Glomerular endothelial cell (primary cell): ENCODE measurements at regions not wholly inside any gene's neighbourhood (a gene's known extent, or its start where the extent isn't known, plus 50 kb on each side); places are given as distances from the start of the nearest gene placed in this dataset.
"Not testable (repeated sequence)": the region's sequence is repeated elsewhere in the genome, so short reads cannot be mapped to it uniquely, and the experiment has no call there.

Source experiments
- DNase-seq: peaks from one replicate; pipeline ENCODE4 v3.0.0-alpha.2; 2011; ENCODE audit warnings: low read depth, low spot score; ENCODE audit errors: extremely low read depth

DNA sequence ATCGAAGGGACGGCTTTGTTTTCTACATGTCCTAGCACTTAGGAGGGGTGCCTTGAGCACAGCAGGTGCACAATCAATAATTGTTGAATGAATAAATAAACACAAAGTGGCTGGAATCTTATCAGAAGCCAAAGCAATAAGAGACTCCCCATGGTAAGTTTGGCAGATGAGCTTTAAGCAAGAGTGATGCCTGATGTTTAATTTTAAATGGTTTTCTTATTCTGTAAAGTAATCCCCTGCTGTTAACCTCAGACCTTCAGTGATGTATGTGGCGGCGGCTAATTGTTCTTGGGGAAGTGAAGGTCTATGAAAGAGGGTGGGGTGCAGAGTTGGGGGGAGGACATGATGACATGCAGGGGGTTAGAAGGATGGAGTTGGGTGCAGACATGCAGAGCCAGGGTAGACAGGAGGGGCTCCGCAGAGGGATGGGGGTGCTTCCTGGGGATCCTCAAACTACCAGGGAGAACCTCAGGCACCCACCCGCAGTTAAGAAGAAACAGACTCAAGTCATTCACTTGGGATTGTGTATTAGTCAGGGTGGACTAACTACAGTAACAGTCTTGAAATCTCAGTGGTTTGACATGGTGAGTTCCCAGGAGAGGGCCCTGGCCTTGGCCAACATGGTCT is 65.7 kb upstream of the SHB start:
- no peak for DNase-seq

DNA sequence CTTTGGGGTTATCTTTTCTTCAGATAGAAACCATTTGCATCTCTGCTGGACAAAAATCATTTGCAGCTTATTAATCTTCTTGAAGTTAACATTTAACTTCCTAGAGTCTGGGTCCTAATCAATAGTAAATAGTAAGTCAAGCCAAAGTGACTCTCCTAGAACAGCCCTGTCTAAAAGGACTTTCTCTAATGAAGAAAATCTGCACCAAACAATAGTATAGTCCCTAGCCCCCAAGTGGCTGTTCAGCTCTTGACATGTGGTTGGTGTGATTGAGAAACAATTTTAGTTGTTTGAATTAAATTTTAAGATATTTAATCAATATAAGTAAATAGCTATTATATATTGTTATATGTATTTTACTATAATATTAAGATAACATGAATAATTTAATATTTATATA is 64.6 kb upstream of the SHB start:
- DNase-seq, result no peak

DNA sequence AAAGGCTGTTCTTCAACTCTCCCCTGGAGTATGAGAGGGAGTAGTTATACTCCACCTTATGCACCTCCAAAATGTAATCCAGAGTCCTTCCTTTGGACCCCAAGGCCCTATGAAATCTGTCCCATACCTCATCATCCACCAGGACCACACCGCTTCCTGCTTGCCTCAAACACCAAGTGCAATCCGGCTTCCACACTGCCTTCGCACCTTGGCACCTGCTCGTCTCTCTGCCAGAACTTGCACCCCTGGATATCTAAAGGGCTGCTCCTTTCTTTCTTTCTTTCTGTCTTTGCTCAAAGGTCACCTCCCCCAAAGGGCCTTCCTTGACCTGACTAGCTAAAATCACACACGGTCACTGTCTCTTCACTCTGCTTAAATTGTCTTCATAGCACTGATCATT is 63.9 kb upstream of the SHB start:
- no peak for DNase-seq

GRCh38 chr9:38131729-38132128 is 62.7 kb upstream of the SHB start:
- DNase-seq, result no peak

DNA sequence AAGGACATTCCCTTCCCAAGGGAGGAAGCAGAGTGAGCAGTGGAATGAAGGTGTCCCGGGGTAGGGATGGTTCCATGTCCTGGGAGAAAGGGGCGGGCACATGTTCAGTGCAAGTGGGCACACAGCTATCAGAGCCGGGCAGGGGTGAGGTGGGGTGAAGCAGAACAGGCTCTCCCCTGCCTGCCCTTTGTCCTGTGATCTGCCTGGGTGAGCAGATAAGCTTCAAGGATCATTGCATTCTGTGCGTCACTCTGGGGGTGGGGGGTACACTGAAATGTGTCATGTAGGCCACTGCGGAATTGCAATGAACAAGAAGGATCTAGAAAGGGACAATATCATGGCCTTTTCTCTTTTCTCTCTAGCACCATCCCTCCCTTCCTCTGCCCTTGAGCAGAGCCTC is 61.7 kb upstream of the SHB start:
- no peak for DNase-seq

DNA sequence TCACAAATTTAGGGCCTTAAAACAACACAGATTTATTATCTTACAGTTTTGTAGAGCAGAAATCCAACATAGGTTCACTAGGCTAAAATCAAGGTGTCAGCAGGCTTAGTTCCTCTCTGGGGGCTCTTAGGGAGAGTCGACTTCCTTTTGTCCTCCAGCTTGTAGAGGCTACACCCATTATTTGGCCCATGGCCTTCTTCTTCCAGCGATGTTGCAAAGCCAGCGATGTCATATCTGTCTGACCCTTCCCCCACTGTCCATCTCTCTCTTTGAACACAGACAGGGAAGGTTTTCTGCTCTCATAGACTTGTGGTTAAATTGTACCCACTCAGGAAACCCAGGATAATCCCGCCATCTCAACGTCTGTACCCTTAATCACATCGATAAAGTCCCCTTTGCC is 60.3 kb upstream of the SHB start:
- DNase-seq, result no peak

DNA sequence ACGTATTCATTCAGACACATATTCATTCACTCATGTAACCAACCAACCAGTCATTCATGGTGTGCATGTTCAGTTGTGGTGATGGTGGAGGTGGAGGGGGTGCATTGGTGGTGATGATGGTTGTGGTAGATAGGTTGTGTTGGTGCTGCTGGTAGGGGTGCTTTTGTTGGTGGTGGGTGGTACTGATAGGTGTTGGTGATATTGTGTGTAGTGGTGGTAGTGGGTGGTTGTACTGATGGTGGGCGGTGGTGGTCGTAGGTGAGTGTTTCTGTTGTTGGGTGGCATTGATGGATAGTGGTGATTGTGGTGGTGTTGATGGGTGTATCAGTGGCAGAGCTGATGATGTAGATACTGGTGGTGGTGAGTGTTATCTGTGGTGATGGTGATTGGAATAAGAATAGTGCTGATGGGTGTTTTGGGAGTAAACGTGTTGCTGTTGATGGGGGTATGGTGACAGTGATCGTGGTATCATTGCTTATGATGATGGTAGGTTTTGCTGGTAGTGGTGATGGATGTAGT is 59.8 kb upstream of the SHB start:
- DNase-seq, result no peak

DNA sequence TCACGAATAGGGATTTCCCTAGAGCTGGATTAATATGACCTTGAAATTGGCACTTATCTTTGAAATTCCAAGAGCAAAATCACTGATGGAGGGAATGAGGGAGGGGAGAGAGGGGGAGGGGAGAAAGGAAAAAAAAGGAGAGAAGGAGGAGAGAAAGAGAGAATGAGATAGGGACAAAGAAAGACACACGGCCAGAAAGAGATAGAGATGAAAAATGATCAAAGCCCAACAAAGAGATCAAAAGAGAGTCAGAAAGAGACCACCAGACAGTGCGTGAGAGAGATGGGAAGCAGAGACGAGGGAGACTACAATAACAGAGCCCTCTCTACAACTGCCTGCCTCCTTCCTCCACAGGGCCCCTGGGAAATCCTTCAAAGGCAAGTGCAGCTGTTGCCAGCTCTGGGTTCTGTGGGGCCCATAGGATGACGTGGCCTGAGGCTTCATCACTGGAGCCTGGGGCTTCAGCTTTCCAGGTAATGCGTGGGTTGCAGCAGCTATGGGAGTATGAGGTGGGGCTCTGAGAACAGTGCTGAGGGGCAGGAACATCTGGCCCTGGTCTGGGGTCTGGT is 58.3 kb upstream of the SHB start:
- no peak for DNase-seq

GRCh38 chr9:38126730-38127129 is 57.7 kb upstream of the SHB start:
- no peak for DNase-seq

- no peak for DNase-seq
Observed at GRCh38 chr9:38125889-38126288, 56.9 kb upstream of the SHB start.

GRCh38 chr9:38123359-38123758 is 54.3 kb upstream of the SHB start:
- not testable (repeated sequence) for DNase-seq

DNA sequence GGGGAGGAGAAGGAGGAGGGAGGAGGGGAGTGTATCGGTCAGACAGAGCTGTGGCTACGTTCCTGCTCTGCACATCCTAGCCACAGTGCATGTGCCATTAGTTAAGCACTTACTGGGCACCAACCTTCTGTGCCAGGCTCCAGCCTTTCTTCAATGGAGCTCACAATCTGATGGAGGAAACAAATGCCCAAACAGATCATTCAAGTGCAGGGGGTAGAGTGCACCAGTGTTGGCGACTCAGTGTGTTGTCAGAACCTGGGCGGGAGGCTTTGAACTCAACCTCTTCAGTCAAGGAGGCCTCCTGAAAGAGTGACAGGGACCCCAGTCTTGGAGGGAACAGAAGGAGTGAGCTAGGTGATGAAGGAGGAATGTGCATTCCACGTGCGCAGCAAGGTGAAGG is 51.9 kb upstream of the SHB start:
- DNase-seq, result no peak

- no peak for DNase-seq
Observed at GRCh38 chr9:38119560-38120236, 50.7 kb upstream of the SHB start.

DNA sequence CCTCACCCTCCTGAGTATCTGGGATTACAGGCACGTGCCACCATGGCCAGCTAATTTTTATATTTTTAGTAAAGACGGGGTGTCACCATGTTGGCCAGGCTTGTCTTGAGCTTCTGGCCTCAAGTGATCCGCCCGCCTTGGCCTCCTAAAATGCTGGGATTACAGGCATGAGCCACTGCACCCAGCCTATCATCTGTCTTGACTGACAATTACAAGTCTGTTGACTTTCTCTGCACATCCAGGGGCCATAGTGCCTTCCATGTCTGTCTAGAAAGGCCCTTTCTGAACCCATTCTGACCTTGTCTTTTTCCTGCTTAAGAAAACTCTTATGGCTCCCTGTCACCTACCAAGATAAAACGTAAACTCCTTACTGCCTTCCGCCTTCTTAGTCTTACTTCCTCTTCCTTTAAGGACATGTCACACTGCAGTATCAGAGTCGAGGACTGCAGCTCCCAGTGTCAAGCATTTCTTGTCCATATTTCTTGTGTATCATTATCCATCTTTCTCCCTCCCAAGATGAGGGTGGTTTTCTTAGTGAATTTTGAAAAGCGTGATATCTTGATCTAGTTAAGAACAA is 49.9 kb upstream of the SHB start:
- no peak for DNase-seq
